HEK293 (cell line): ENCODE measurements at regions not wholly inside any gene's neighbourhood (a gene's known extent, or its start where the extent isn't known, plus 50 kb on each side); places are given as distances from the start of the nearest gene placed in this dataset.

ENCODE experiments used
- SETDB1 ChIP-seq: IDR thresholded peaks from one replicate; pipeline ENCODE4 v1.6.1; 2017; ENCODE audit warnings: mild to moderate bottlenecking, low read length, moderate library complexity, mixed read lengths; ENCODE audit not compliant: insufficient read length
- TF ChIP-seq, protein P1 (sequence below): fragments of 450-650 bp; formaldehyde crosslinking; conservative IDR thresholded peaks from 2 replicates; pipeline ENCODE4 v1.5.1; 2016; ENCODE audit warnings: low read depth, missing biosample characterization, missing genetic modification characterization

DNA sequence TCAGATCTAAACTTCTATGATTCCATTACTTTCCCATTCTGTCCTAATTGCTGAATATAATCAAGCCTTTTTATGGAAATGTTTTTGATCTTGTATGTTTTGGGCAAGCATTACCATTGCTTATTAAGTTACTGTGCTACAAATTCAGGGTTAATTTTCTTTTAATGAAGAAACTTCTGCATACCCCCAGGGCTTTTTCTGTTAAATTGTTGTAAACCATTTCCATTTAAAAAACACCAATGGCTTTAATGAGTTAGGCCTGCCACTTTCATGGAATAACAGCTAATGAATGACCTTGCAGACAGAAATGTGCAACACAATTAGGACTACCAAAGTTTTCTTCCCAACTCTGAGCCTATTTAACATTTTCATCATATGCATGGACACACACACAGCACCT, 150.0 kb downstream of the DIPK2A start:
- no peak for TF ChIP-seq SETDB1
- TF ChIP-seq, protein P1, sequence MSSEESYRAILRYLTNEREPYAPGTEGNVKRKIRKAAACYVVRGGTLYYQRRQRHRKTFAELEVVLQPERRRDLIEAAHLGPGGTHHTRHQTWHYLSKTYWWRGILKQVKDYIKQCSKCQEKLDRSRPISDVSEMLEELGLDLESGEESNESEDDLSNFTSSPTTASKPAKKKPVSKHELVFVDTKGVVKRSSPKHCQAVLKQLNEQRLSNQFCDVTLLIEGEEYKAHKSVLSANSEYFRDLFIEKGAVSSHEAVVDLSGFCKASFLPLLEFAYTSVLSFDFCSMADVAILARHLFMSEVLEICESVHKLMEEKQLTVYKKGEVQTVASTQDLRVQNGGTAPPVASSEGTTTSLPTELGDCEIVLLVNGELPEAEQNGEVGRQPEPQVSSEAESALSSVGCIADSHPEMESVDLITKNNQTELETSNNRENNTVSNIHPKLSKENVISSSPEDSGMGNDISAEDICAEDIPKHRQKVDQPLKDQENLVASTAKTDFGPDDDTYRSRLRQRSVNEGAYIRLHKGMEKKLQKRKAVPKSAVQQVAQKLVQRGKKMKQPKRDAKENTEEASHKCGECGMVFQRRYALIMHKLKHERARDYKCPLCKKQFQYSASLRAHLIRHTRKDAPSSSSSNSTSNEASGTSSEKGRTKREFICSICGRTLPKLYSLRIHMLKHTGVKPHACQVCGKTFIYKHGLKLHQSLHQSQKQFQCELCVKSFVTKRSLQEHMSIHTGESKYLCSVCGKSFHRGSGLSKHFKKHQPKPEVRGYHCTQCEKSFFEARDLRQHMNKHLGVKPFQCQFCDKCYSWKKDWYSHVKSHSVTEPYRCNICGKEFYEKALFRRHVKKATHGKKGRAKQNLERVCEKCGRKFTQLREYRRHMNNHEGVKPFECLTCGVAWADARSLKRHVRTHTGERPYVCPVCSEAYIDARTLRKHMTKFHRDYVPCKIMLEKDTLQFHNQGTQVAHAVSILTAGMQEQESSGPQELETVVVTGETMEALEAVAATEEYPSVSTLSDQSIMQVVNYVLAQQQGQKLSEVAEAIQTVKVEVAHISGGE (tag by site-specific recombination) = no peak
